ENCODE measurements at regions not wholly inside any gene's neighbourhood (a gene's known extent, or its start where the extent isn't known, plus 50 kb on each side); places are given as distances from the start of the nearest gene placed in this dataset.

- in situ Hi-C loops (cut with MboI) (no loop called here), intact Hi-C loops (cut with micrococcal nuclease) (no loop called here)
- TF ChIP-seq CEBPB (tag; IDR thresholded peaks at IDR 0.05) (no peak), U2AF1 (optimal IDR thresholded peaks at IDR 0.05; ENCODE audit: low read depth, low read length) (no peak), FOXK1 (CRISPR knock-in tag; IDR thresholded peaks at IDR 0.05; ENCODE audit: borderline replicate concordance) (no peak), ARID4B (CRISPR knock-in tag; IDR thresholded peaks at IDR 0.05) (no peak), MAFK (IDR thresholded peaks at IDR 0.05; ENCODE audit: low read length) (no peak), PKNOX1 (IDR thresholded peaks at IDR 0.05) (no peak), ZNF282 (CRISPR knock-in tag; IDR thresholded peaks at IDR 0.05) (no peak), FOS (IDR thresholded peaks at IDR 0.05; ENCODE audit: extremely low read depth, insufficient read length) (no peak), SMAD3 (CRISPR knock-in tag; conservative IDR thresholded peaks at IDR 0.05) (no peak), ARID3B (CRISPR knock-in tag; IDR thresholded peaks at IDR 0.05; ENCODE audit: borderline replicate concordance) (no peak), ZFPM2 (CRISPR knock-in tag; IDR thresholded peaks at IDR 0.05) (no peak)
- ATAC-seq (no peak), FAIRE-seq (no peak), DNase-seq (ENCODE audit: extremely low read depth in 1 of 4, low spot score in 3 of 4) (no peak)
- 0% methylated on average over 4 of the region's 4 CpGs for WGBS (ENCODE audit: insufficient coverage, low coverage, missing lambda C conversion rate)
- no peak overlapping the region for H3K4me2 ChIP-seq (ENCODE audit: insufficient read depth, low read length)
- no peaks in the 10 kb centered on the region for H3K9me3 ChIP-seq (replicated peaks; ENCODE audit: control insufficient read depth, insufficient read depth, low read depth, low read length)
- POLR2A ChIA-PET = no interaction called here
- H3K4me3 ChIP-seq = no peak overlapping the region
- no peak overlapping the region for H2AFZ ChIP-seq (ENCODE audit: low read depth, low read length)
- H3K27me3 ChIP-seq (ENCODE audit: control insufficient read depth in 2 of 2, insufficient read depth in 2 of 2, low read length in 2 of 2) = peaks cover 0 to 3% of the 10 kb centered on the region in 2 experiments; a peak in 1 of 5 replicates
- H3K4me1 ChIP-seq (replicated peaks in 1 of 2; ENCODE audit: control insufficient read depth in 2 of 2, insufficient read depth in 2 of 2, low read length in 2 of 2) = no peaks in the 10 kb centered on the region
- H4K20me1 ChIP-seq (replicated peaks; ENCODE audit: control insufficient read depth, insufficient read depth, low read length) = no peaks in the 10 kb centered on the region
- H3K9ac ChIP-seq (ENCODE audit: insufficient read depth in 1 of 2, low read depth in 2 of 2, low read length in 2 of 2) = no peak overlapping the region
- no TSS peak for BruUV-seq (replicated peaks)
- H3K27ac ChIP-seq (ENCODE audit: extremely low read depth, low read depth, low read length) = no peak overlapping the region
- no peaks in the 10 kb centered on the region for H3K9me1 ChIP-seq (ENCODE audit: control insufficient read depth, insufficient read depth, low read length)
- no peaks in the 10 kb centered on the region for H3K79me2 ChIP-seq (ENCODE audit: control insufficient read depth, insufficient read depth, low read length)
- H3K36me3 ChIP-seq (ENCODE audit: control insufficient read depth, insufficient read depth, low read length) = no peaks in the 10 kb centered on the region
- CTCF ChIA-PET (ENCODE audit: low intra/inter-chr PET ratio) = no interaction called here
These were observed 306.8 kb upstream of the SKOR2 start for GRCh38 chr18:47558110-47558750.

Measured in K562 (cell line).